ENCODE measurements at regions not wholly inside any gene's neighbourhood (a gene's known extent, or its start where the extent isn't known, plus 50 kb on each side); places are given as distances from the start of the nearest gene placed in this dataset.

GRCh38 chr18:10368456-10369453, 85.7 kb upstream of the APCDD1 start:
- no peak for FAIRE-seq

GRCh38 chr18:10370716-10371115, 83.7 kb upstream of the APCDD1 start:
- FAIRE-seq (no peak), DNase-seq (no peak)
- H3K27ac ChIP-seq (ENCODE audit: low read depth in 2 of 2, low read length in 2 of 2), result no peak overlapping the region
- no peaks in the 10 kb centered on the region for H3K27me3 ChIP-seq (ENCODE audit: control insufficient read depth, insufficient read depth, low read length)
- TF ChIP-seq CTCF (IDR thresholded peaks at IDR 0.05; ENCODE audit: borderline replicate concordance, extremely low read depth, insufficient read depth), result no peak
- intact Hi-C loops (cut with DNase I), result no loop called here
- no peak overlapping the region for H3K9ac ChIP-seq (ENCODE audit: low read length in 3 of 3)
- no peaks in the 10 kb centered on the region for H3K36me3 ChIP-seq (ENCODE audit: control insufficient read depth in 2 of 3, insufficient read depth in 3 of 3, low read length in 3 of 3)
- H3K9me3 ChIP-seq (ENCODE audit: control insufficient read depth in 2 of 3, insufficient read depth in 1 of 3, low read length in 3 of 3), result no peaks in the 10 kb centered on the region
- no peak overlapping the region for H3K4me3 ChIP-seq (ENCODE audit: low read length in 3 of 3)
- no peaks in the 10 kb centered on the region for H3K4me1 ChIP-seq (ENCODE audit: control insufficient read depth in 2 of 3, insufficient read depth in 2 of 3, low read depth in 1 of 3, low read length in 3 of 3)

More at GRCh38 chr18:10368456-10369453, 85.7 kb upstream of the APCDD1 start:
- Histone ChIP-seq H3K4me3 (ENCODE audit: low read length in 3 of 3) (no peak overlapping the region), H3K27me3 (ENCODE audit: control insufficient read depth, insufficient read depth, low read length) (no peaks in the 10 kb centered on the region), H3K4me1 (ENCODE audit: control insufficient read depth in 2 of 3, insufficient read depth in 2 of 3, low read depth in 1 of 3, low read length in 3 of 3) (no peaks in the 10 kb centered on the region), H3K36me3 (ENCODE audit: control insufficient read depth in 2 of 3, insufficient read depth in 3 of 3, low read length in 3 of 3) (no peaks in the 10 kb centered on the region), H3K27ac (ENCODE audit: low read depth in 2 of 2, low read length in 2 of 2) (no peak overlapping the region), H3K9ac (ENCODE audit: low read length in 3 of 3) (no peak overlapping the region), H3K9me3 (ENCODE audit: control insufficient read depth in 2 of 3, insufficient read depth in 1 of 3, low read length in 3 of 3) (peaks cover 0 to 7% (median 0%) of the 10 kb centered on the region in 3 donors)
- no peak for DNase-seq
- no peak for TF ChIP-seq CTCF (IDR thresholded peaks at IDR 0.05; ENCODE audit: borderline replicate concordance, extremely low read depth, insufficient read depth)
- intact Hi-C loops (cut with DNase I), result no loop called here

- no peak overlapping the region for H3K4me3 ChIP-seq (ENCODE audit: low read length in 3 of 3)
- H3K9me3 ChIP-seq (ENCODE audit: control insufficient read depth in 2 of 3, insufficient read depth in 1 of 3, low read length in 3 of 3), result no peaks in the 10 kb centered on the region
- no peaks in the 10 kb centered on the region for H3K36me3 ChIP-seq (ENCODE audit: control insufficient read depth in 2 of 3, insufficient read depth in 3 of 3, low read length in 3 of 3)
- no peaks in the 10 kb centered on the region for H3K4me1 ChIP-seq (ENCODE audit: control insufficient read depth in 2 of 3, insufficient read depth in 2 of 3, low read depth in 1 of 3, low read length in 3 of 3)
- no peak overlapping the region for H3K9ac ChIP-seq (ENCODE audit: low read length in 3 of 3)
- H3K27me3 ChIP-seq (ENCODE audit: control insufficient read depth, insufficient read depth, low read length), result no peaks in the 10 kb centered on the region
- FAIRE-seq (no peak), DNase-seq (no peak)
- intact Hi-C loops (cut with DNase I), result no loop called here
- no peak overlapping the region for H3K27ac ChIP-seq (ENCODE audit: low read depth in 2 of 2, low read length in 2 of 2)
- TF ChIP-seq CTCF (IDR thresholded peaks at IDR 0.05; ENCODE audit: borderline replicate concordance, extremely low read depth, insufficient read depth), result no peak
Observed at GRCh38 chr18:10371165-10371564, 83.3 kb upstream of the APCDD1 start.

Data from kidney (tissue), 13 donors.